SK-N-SH (cell line): ENCODE measurements at regions not wholly inside any gene's neighbourhood (a gene's known extent, or its start where the extent isn't known, plus 50 kb on each side); places are given as distances from the start of the nearest gene placed in this dataset.

ENCODE experiments used
- CTCF ChIA-PET: fragments of 300-600, 350-600 bp; formaldehyde crosslinking; extraction: SDS; loops from one replicate; lab custom pipeline; 2021; lab: Yijun Ruan, JAX
- POLR2A ChIA-PET: fragments of 350-600 bp; sonication (Branson Sonifier 250); formaldehyde crosslinking; extraction: SDS; loops from one replicate; lab custom pipeline; 2020; ENCODE audit warnings: antibody characterized with exemption, inconsistent platforms; lab: Yijun Ruan, JAX
- DNase-seq: peaks from one replicate; pipeline ENCODE4 v3.0.0; 2012
- H2AFZ ChIP-seq: fragments of 200-600 bp; sonication (generic); 2 replicates; pipeline ENCODE4 v1.8.1; 2016; ENCODE audit warnings: antibody characterized with exemption, mild to moderate bottlenecking, low read depth
- H3F3A ChIP-seq: fragments of 200-600 bp; sonication (generic); replicated peaks from 2 replicates; pipeline ENCODE3; 2016; ENCODE audit warnings: antibody characterized with exemption, mild to moderate bottlenecking; ENCODE audit not compliant: insufficient read depth
- H3K27ac ChIP-seq, 2 experiments: fragments of 200-500 bp in 1 of 2; fragments of 200-600 bp in 1 of 2; sonication (Bioruptor generic) in 1 of 2; sonication (generic), shearing (Covaris generic) in 1 of 2; 2 replicates each; pipeline versions ENCODE4 v1.5.1 to v1.6.1; 2014 to 2016; ENCODE audit warnings: low read depth in 2 of 2, inconsistent platforms in 1 of 2, low read length in 1 of 2, mild to moderate bottlenecking in 1 of 2, mixed read lengths in 1 of 2
- H3K27me3 ChIP-seq: fragments of 200-600 bp; sonication (generic), shearing (Covaris generic); 2 replicates; pipeline ENCODE4 v1.6.1; 2016; ENCODE audit warnings: mixed run types; ENCODE audit not compliant: insufficient read depth
- H3K36me3 ChIP-seq, 2 experiments: fragments of 200-500 bp in 1 of 2; fragments of 200-600 bp in 1 of 2; sonication (Bioruptor generic) in 1 of 2; sonication (generic) in 1 of 2; replicated peaks in 1 of 2; 2 replicates each; pipeline versions ENCODE3 to v1.5.1; 2014 to 2016; ENCODE audit warnings: low read length in 1 of 2, mild to moderate bottlenecking in 1 of 2; ENCODE audit not compliant: insufficient read depth in 2 of 2, control insufficient read depth in 1 of 2
- H3K4me1 ChIP-seq, 2 experiments: fragments of 200-500 bp in 1 of 2; fragments of 200-600 bp in 1 of 2; sonication (Bioruptor generic) in 1 of 2; sonication (generic), shearing (Covaris generic) in 1 of 2; 2 replicates each; pipeline versions ENCODE4 v1.5.1 to v1.6.1; 2014 to 2016; ENCODE audit warnings: low read depth in 1 of 2, low read length in 1 of 2, mixed run types in 1 of 2; ENCODE audit not compliant: insufficient read depth in 2 of 2, control insufficient read depth in 1 of 2
- H3K4me2 ChIP-seq: fragments of 200-600 bp; sonication (generic), shearing (Covaris generic); 2 replicates; pipeline ENCODE4 v1.6.1; 2017; ENCODE audit warnings: mixed run types
- H3K4me3 ChIP-seq, 2 experiments: fragments of 200-500 bp in 1 of 2; fragments of 200-600 bp in 1 of 2; sonication (Bioruptor generic) in 1 of 2; sonication (generic), shearing (Covaris generic) in 1 of 2; 2 replicates each; pipeline versions ENCODE4 v1.5.1 to v1.8.1; 2014 to 2016; ENCODE audit warnings: low read depth in 2 of 2, inconsistent platforms in 1 of 2, low read length in 1 of 2, mild to moderate bottlenecking in 1 of 2, mixed read lengths in 1 of 2, moderate library complexity in 1 of 2
- H3K79me2 ChIP-seq: fragments of 200-600 bp; sonication (generic); 2 replicates; pipeline ENCODE4 v1.8.1; 2017; ENCODE audit warnings: mild to moderate bottlenecking; ENCODE audit not compliant: insufficient read depth
- H3K9ac ChIP-seq: fragments of 200-600 bp; sonication (generic); 2 replicates; pipeline ENCODE4 v1.6.1; 2017; ENCODE audit warnings: mixed run types
- H3K9me2 ChIP-seq: fragments of 200-600 bp; sonication (generic); 2 replicates; pipeline ENCODE4 v1.6.1; 2017; ENCODE audit warnings: mixed run types
- H3K9me3 ChIP-seq: fragments of 200-600 bp; sonication (generic); 2 replicates; pipeline ENCODE4 v1.6.1; 2017; ENCODE audit warnings: mixed run types, mild to moderate bottlenecking, moderate library complexity
- H4K20me1 ChIP-seq: fragments of 200-600 bp; sonication (generic); 2 replicates; pipeline ENCODE4 v1.6.1; 2017; ENCODE audit warnings: mild to moderate bottlenecking, mixed run types; ENCODE audit not compliant: insufficient read depth
- JUND ChIP-seq: IDR thresholded peaks from 2 replicates; pipeline ENCODE4 v1.4.0; 2012
- RAD21 ChIP-seq: IDR thresholded peaks from 2 replicates; pipeline ENCODE4 v1.6.1; 2012; ENCODE audit warnings: mild to moderate bottlenecking, low read length
- RXRA ChIP-seq: IDR thresholded peaks from 2 replicates; pipeline ENCODE4 v1.4.0; 2012; ENCODE audit warnings: low read depth, mild to moderate bottlenecking, borderline replicate concordance
- SMC3 ChIP-seq: IDR thresholded peaks from 2 replicates; pipeline ENCODE4 v1.6.1; 2012; ENCODE audit warnings: low read depth, low read length, improper control_type of control experiment
- TCF12 ChIP-seq: IDR thresholded peaks from 2 replicates; pipeline ENCODE4 v1.4.0; 2012
- WGBS: methylation state at CpG from one replicate; pipeline ENCODE4 v1.1.6; 2017; ENCODE audit warnings: low lambda C conversion rate; 5-methylcytosine and 5-hydroxymethylcytosine counted together
- TF ChIP-seq, protein P1 (sequence below): IDR thresholded peaks from 2 replicates; pipeline ENCODE4 v1.4.0; 2012; ENCODE audit warnings: low read depth, borderline replicate concordance

DNA sequence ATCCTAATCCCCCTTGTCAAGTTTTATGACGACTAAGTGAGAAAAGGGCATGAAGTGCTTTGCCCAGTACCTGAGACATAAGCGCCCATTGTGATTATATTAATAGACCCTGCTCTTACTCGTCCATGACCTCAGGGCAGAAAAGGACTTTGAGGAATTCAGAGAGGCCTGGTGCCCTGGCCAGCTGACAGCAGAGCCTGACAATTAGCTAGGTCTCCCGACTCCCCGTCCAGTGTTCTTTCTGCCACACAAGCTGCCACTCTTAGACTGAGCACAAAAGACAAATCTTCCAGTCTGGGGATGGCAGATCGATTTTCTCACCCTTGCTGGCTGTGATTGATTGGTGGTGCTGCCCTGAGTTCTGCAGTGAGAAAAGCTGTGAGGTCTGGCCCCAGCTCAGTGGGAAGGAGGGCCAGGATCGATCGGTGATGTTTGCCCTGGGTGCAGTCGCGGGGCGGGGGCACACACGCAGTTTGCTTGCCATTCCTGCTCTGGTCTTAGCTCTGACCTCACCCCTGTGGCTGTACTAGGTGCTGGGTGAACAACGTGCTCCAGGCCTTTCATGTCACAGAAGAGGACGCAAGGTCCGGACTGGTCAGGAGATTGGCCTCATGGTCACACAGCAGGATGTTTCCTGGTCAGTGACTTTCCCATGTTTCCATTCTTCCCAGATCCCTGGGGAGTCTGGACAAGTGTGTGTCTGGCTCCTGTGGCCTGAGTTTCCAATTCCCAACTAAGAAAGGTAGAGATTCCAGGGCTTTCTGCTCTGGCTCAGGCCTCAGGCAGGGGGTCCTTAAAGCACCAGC, 67.4 kb upstream of the TLE3 start:
- ChIA-PET CTCF (interaction anchor here (1.4 kb wide), 1 partner anchor 65 kb away, joined by 3 read pairs; no protein-coding TSS in a partner anchor), POLR2A (interaction anchor here (0.6 to 1.0 kb wide), 3 partner anchors 12 to 336 kb away, joined by 3 read pairs; partner anchors contain the start of gene TLE3)
- no peak overlapping the region for H3K9ac ChIP-seq
- H3K4me2 ChIP-seq = no peak overlapping the region
- 77% methylated on average over 9 of the region's 15 CpGs for WGBS
- H3K9me2 ChIP-seq = no peaks in the 10 kb centered on the region
- H3F3A ChIP-seq = no peaks in the 10 kb centered on the region
- H3K79me2 ChIP-seq = no peaks in the 10 kb centered on the region
- peak overlapping the region in 1 of 2 experiments; percentile 89; a peak in 2 of 4 replicates for H3K27ac ChIP-seq
- H4K20me1 ChIP-seq = no peaks in the 10 kb centered on the region
- peaks cover 0 to 54% of the 10 kb centered on the region in 2 experiments; a peak in 2 of 4 replicates for H3K4me1 ChIP-seq
- no peaks in the 10 kb centered on the region for H3K9me3 ChIP-seq
- H2AFZ ChIP-seq = no peak overlapping the region
- TF ChIP-seq JUND (no peak), RAD21 (no peak), RXRA (no peak)
- TF ChIP-seq, protein P1, sequence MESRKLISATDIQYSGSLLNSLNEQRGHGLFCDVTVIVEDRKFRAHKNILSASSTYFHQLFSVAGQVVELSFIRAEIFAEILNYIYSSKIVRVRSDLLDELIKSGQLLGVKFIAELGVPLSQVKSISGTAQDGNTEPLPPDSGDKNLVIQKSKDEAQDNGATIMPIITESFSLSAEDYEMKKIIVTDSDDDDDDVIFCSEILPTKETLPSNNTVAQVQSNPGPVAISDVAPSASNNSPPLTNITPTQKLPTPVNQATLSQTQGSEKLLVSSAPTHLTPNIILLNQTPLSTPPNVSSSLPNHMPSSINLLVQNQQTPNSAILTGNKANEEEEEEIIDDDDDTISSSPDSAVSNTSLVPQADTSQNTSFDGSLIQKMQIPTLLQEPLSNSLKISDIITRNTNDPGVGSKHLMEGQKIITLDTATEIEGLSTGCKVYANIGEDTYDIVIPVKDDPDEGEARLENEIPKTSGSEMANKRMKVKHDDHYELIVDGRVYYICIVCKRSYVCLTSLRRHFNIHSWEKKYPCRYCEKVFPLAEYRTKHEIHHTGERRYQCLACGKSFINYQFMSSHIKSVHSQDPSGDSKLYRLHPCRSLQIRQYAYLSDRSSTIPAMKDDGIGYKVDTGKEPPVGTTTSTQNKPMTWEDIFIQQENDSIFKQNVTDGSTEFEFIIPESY = no peak
- TF ChIP-seq, all 33 proteins: peak for 0
- no peak for DNase-seq
- H3K27me3 ChIP-seq = no peaks in the 10 kb centered on the region
- no peak overlapping the region for H3K4me3 ChIP-seq
- H3K36me3 ChIP-seq = no peaks in the 10 kb centered on the region

DNA sequence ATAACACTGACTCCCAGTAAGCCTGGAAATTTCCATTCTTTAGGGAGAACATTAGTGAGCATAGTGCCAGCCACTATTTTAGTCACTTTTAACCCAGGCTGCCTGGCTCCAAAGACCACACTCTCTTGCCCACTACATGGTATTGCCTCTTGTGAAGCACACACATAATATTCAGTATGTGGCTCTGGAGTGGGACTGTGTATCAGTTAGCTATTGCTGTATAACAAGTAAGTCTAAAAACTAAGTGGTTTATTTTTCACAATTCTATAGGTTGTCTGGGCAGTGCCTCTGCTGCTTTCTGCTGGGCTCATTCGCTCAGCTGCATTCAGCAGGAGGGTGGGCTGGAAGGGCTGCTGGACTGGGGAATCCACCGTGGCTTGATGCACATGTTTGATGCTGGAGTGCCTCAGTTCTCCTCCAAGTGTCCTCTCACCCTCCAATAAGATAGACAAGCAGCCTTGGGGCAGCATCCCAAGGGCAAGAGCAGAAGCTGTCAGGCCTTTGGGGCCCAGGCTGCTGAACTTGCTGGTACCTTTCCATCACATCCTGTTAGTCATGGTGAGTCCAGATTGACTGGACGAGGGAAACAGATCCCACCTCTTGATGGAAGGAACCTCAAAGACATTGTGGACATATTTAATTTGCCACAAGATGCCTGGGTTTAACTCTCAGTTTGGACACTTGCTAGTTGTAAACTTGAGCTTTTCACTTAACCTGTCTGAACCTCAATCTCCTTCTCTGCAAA, 66.6 kb upstream of the TLE3 start:
- 90% methylated on average over 3 of the region's 3 CpGs for WGBS
- DNase-seq = no peak
- TF ChIP-seq TCF12 = no peak
- no peak for TF ChIP-seq SMC3

More for the DNA sequence above, 66.6 kb upstream of the TLE3 start:
- no peak overlapping the region for H3K4me3 ChIP-seq
- CTCF ChIA-PET = no interaction called here
- no peaks in the 10 kb centered on the region for H3K36me3 ChIP-seq
- H3K27ac ChIP-seq = peak overlapping the region in 1 of 2 experiments; percentile 22; a peak in 1 of 4 replicates
- POLR2A ChIA-PET = interaction anchor here (0.6 to 1.0 kb wide), 2 partner anchors 66 to 337 kb away, joined by 3 read pairs; partner anchors contain the start of gene TLE3
- no peak overlapping the region for H3K4me2 ChIP-seq
- H3K27me3 ChIP-seq = no peaks in the 10 kb centered on the region
- no peak overlapping the region for H2AFZ ChIP-seq
- H4K20me1 ChIP-seq = no peaks in the 10 kb centered on the region
- H3K9ac ChIP-seq = no peak overlapping the region
- no peaks in the 10 kb centered on the region for H3F3A ChIP-seq
- no peaks in the 10 kb centered on the region for H3K9me3 ChIP-seq
- no peaks in the 10 kb centered on the region for H3K79me2 ChIP-seq
- H3K4me1 ChIP-seq = peaks cover 0 to 54% of the 10 kb centered on the region in 2 experiments; a peak in 2 of 4 replicates
- H3K9me2 ChIP-seq = no peaks in the 10 kb centered on the region
